Panc1 (cell line): ENCODE measurements at regions not wholly inside any gene's neighbourhood (a gene's known extent, or its start where the extent isn't known, plus 50 kb on each side); places are given as distances from the start of the nearest gene placed in this dataset.

Experiments
- ATAC-seq: fragments of 200-7000 bp; cut with Tn5 transposase; 2 replicates; pipeline ENCODE4 v1.9.1; 2020; ENCODE audit warnings: mild to moderate bottlenecking, moderate library complexity
- BruUV-seq: library from RNA; stranded (reverse); fragments of 400-500 nt; replicated peaks from 2 replicates; lab custom pipeline; 2021; lab: Mats Ljungman, UMichigan
- CTCF ChIA-PET: fragments of 300-600 bp; sonication (Branson Sonifier 250); formaldehyde crosslinking; loops from one replicate; lab custom pipeline; 2022; ENCODE audit warnings: antibody characterized with exemption; lab: Charles Lee
- POLR2A ChIA-PET: fragments of 300-600 bp; sonication (Branson Sonifier 250); formaldehyde crosslinking; loops from one replicate; lab custom pipeline; 2022; ENCODE audit warnings: antibody characterized with exemption; lab: Charles Lee
- DNase-seq: peaks from one replicate; pipeline ENCODE4 v3.0.0-alpha.2; 2010; ENCODE audit warnings: low read depth, low spot score
- H3K27ac ChIP-seq: 2 replicates; pipeline ENCODE4 v1.5.1; 2011; ENCODE audit warnings: mild to moderate bottlenecking, low read length, inconsistent platforms
- H3K27me3 ChIP-seq: fragments of 200-500 bp; sonication (Bioruptor generic); 2 replicates; pipeline ENCODE4 v1.6.0; 2014; ENCODE audit warnings: low read length, inconsistent platforms; ENCODE audit not compliant: control insufficient read depth, insufficient read depth
- H3K36me3 ChIP-seq: fragments of 200-500 bp; sonication (Bioruptor generic); 2 replicates; pipeline ENCODE4 v1.5.1; 2014; ENCODE audit warnings: inconsistent platforms, mild to moderate bottlenecking, low read length, moderate library complexity; ENCODE audit not compliant: control insufficient read depth, insufficient read depth
- H3K4me1 ChIP-seq: 2 replicates; pipeline ENCODE4 v1.5.1; 2011; ENCODE audit warnings: inconsistent platforms, mild to moderate bottlenecking, low read length, moderate library complexity; ENCODE audit not compliant: control insufficient read depth, insufficient read depth
- H3K4me3 ChIP-seq, 2 experiments: 2 replicates each; pipeline ENCODE4 v1.5.1; 2011 to 2012; ENCODE audit warnings: low read depth in 2 of 2, low read length in 2 of 2, mild to moderate bottlenecking in 2 of 2, inconsistent platforms in 1 of 2, moderate library complexity in 1 of 2
- H3K9me3 ChIP-seq: fragments of 200-500 bp; sonication (Bioruptor generic); 2 replicates; pipeline ENCODE4 v1.5.1; 2014; ENCODE audit warnings: low read depth, mild to moderate bottlenecking, inconsistent platforms, low read length, moderate library complexity; ENCODE audit not compliant: control insufficient read depth, insufficient read depth
- CTCF ChIP-seq: fragments of 450-650 bp; IDR thresholded peaks from 2 replicates; pipeline ENCODE4 v1.5.1; 2017; ENCODE audit warnings: mild to moderate bottlenecking
- POLR2AphosphoS5 ChIP-seq: IDR thresholded peaks from 2 replicates; pipeline ENCODE4 v1.6.1; 2012; ENCODE audit warnings: mild to moderate bottlenecking, low read depth, low read length, moderate library complexity
- REST ChIP-seq, 2 experiments: IDR thresholded peaks; 2 replicates each; pipeline ENCODE4 v1.6.1; 2011 to 2012; ENCODE audit warnings: low read depth in 2 of 2, control low read depth in 1 of 2, low read length in 1 of 2, mild to moderate bottlenecking in 1 of 2, moderate library complexity in 1 of 2; ENCODE audit not compliant: insufficient read depth in 1 of 2
- SIN3A ChIP-seq: IDR thresholded peaks from 2 replicates; pipeline ENCODE4 v1.6.1; 2012; ENCODE audit warnings: low read depth, mild to moderate bottlenecking, low read length, moderate library complexity, borderline replicate concordance; ENCODE audit not compliant: insufficient read depth
- TCF7L2 ChIP-seq: IDR thresholded peaks from 2 replicates; pipeline ENCODE4 v1.6.1; 2011; ENCODE audit warnings: mild to moderate bottlenecking, low read depth, low read length, inconsistent platforms
- in situ Hi-C: cut with HindIII; loops from 2 replicates; pipeline ENCODE4 v1.10.0; 2016; ENCODE audit warnings: low sequenced_read_pairs, low pct_unique_long_range_greater_than_20kb
- intact Hi-C: fragments of 100-400 bp; cut with micrococcal nuclease; formaldehyde crosslinking; loops from one replicate; pipeline ENCODE4 v1.10.0; 2022; ENCODE audit not compliant: unreplicated experiment

GRCh38 chr21:23601549-23601948 is 2005.7 kb downstream of the MRPL39 start:
- intact Hi-C loops: no loop called here
- DNase-seq: no peak
- Histone ChIP-seq H3K27ac (no peak overlapping the region), H3K36me3 (no peaks in the 10 kb centered on the region), H3K4me1 (no peaks in the 10 kb centered on the region), H3K27me3 (no peaks in the 10 kb centered on the region), H3K4me3 (no peak overlapping the region), H3K9me3 (no peaks in the 10 kb centered on the region)
- BruUV-seq: no TSS peak
- CTCF ChIA-PET: no interaction called here
- ATAC-seq: no peak
- TF ChIP-seq TCF7L2 (no peak), CTCF (no peak), SIN3A (no peak), POLR2AphosphoS5 (no peak), REST (IDR thresholded peaks at IDR 0.05; ENCODE audit: insufficient read depth in 1 of 2, low read depth in 2 of 2, low read length in 1 of 2) (no peak)
- POLR2A ChIA-PET: no interaction called here
- in situ Hi-C loops: no loop called here

- Histone ChIP-seq H3K4me1 (no peaks in the 10 kb centered on the region), H3K27ac (no peak overlapping the region), H3K9me3 (no peaks in the 10 kb centered on the region), H3K27me3 (no peaks in the 10 kb centered on the region), H3K36me3 (no peaks in the 10 kb centered on the region), H3K4me3 (no peak overlapping the region)
- intact Hi-C loops: no loop called here
- ChIA-PET POLR2A (no interaction called here), CTCF (no interaction called here)
- DNase-seq (no peak), ATAC-seq (no peak)
- no TSS peak for BruUV-seq
- in situ Hi-C loops: no loop called here
- TF ChIP-seq POLR2AphosphoS5: no peak
- no peak for TF ChIP-seq REST (IDR thresholded peaks at IDR 0.05; ENCODE audit: insufficient read depth in 1 of 2, low read depth in 2 of 2, low read length in 1 of 2)
- TF ChIP-seq TCF7L2: no peak
- no peak for TF ChIP-seq CTCF
- TF ChIP-seq SIN3A: no peak
These were observed 2013.7 kb downstream of the MRPL39 start for GRCh38 chr21:23593582-23593981.
